Upper lobe of left lung (tissue), 6 donors: ENCODE measurements at regions not wholly inside any gene's neighbourhood (a gene's known extent, or its start where the extent isn't known, plus 50 kb on each side); places are given as distances from the start of the nearest gene placed in this dataset.
A peak's percentile ranks its signal among the peaks of the same experiment; 100 is the strongest.

ENCODE experiments used
- ATAC-seq, 2 donors: fragments of 200-7000 bp; cut with Tn5 transposase; one replicate each; pipeline ENCODE4 v1.9.1; 2022; ENCODE audit warnings: mild to moderate bottlenecking in 2 of 2, moderate library complexity in 2 of 2; ENCODE audit not compliant: low FRiP score in 2 of 2
- DNase-seq, 2 donors: peaks; one replicate each; pipeline ENCODE4 v3.0.0-alpha.2; 2019 to 2020
- H3K27ac ChIP-seq, 4 donors: fragments of 200-600 bp; sonication (generic); one replicate each; pipeline ENCODE4 v1.5.1; 2016 to 2019
- H3K27me3 ChIP-seq, 4 donors: fragments of 200-600 bp; sonication (generic); one replicate each; pipeline ENCODE4 v1.5.1; 2017 to 2019
- H3K36me3 ChIP-seq, 4 donors: fragments of 200-600 bp; sonication (generic); one replicate each; pipeline ENCODE4 v1.5.1; 2016 to 2019
- H3K4me1 ChIP-seq, 4 donors: fragments of 200-600 bp; sonication (generic); one replicate each; pipeline ENCODE4 v1.5.1; 2018 to 2019
- H3K4me3 ChIP-seq, 4 donors: fragments of 200-600 bp; sonication (generic); one replicate each; pipeline ENCODE4 v1.5.1; 2017 to 2019; ENCODE audit warnings: mild to moderate bottlenecking in 2 of 4, moderate library complexity in 1 of 4
- H3K9me3 ChIP-seq, 4 donors: fragments of 200-600 bp; sonication (generic); one replicate each; pipeline ENCODE4 v1.5.1; 2018 to 2019
- CTCF ChIP-seq, 6 experiments: fragments of 450-650 bp in 4 of 6; fragments of 200-600 bp in 2 of 6; sonication (generic) in 2 of 6; IDR thresholded peaks; one replicate each; pipeline ENCODE4 v1.5.1; 2016 to 2019; ENCODE audit warnings: antibody characterized with exemption in 6 of 6
- EP300 ChIP-seq, 4 donors: sonication (generic); formaldehyde crosslinking; IDR thresholded peaks; one replicate each; pipeline ENCODE4 v1.5.1; 2017; ENCODE audit warnings: antibody characterized with exemption in 4 of 4, control low read depth in 2 of 4
- POLR2A ChIP-seq, 4 donors: fragments of 450-650 bp; IDR thresholded peaks; one replicate each; pipeline ENCODE4 v1.5.1; 2016 to 2017; ENCODE audit warnings: antibody characterized with exemption in 4 of 4, mild to moderate bottlenecking in 2 of 4
- POLR2AphosphoS5 ChIP-seq, 2 donors: sonication (generic); formaldehyde crosslinking; IDR thresholded peaks; one replicate each; pipeline ENCODE4 v1.5.1; 2017; ENCODE audit warnings: antibody characterized with exemption in 2 of 2
- WGBS, 2 donors: methylation state at CpG; one replicate each; pipeline ENCODE4 v1.1.5; 2017 to 2018; 5-methylcytosine and 5-hydroxymethylcytosine counted together
- donor health status: DM: no; HTN: no; CAD: no; lungs with moderate emphysema.
- donor health status: DM: no; HTN: yes; CAD: no; lungs with severe emphysema.

GRCh38 chr3:15973414-15973813 is 175.6 kb upstream of the ANKRD28 start:
- DNase-seq (no peak), ATAC-seq (no peak)
- Histone ChIP-seq H3K27me3 (no peaks in the 10 kb centered on the region), H3K4me1 (no peaks in the 10 kb centered on the region), H3K9me3 (no peaks in the 10 kb centered on the region), H3K4me3 (no peak overlapping the region), H3K27ac (no peak overlapping the region), H3K36me3 (no peaks in the 10 kb centered on the region)
- TF ChIP-seq EP300 (IDR thresholded peaks at IDR 0.05) (no peak), POLR2A (IDR thresholded peaks at IDR 0.05) (no peak), POLR2AphosphoS5 (IDR thresholded peaks at IDR 0.05) (no peak), CTCF (IDR thresholded peaks at IDR 0.05) (no peak)
- WGBS, 2 donors = 91 to 96% methylated on average over 7 to 8 of the region's 8 CpGs

- Histone ChIP-seq H3K9me3 (no peaks in the 10 kb centered on the region), H3K27me3 (no peaks in the 10 kb centered on the region), H3K27ac (no peak overlapping the region), H3K36me3 (no peaks in the 10 kb centered on the region), H3K4me3 (no peak overlapping the region), H3K4me1 (no peaks in the 10 kb centered on the region)
- ATAC-seq (peak in 1 of 2 donors; percentile 35), DNase-seq (no peak)
- no peak for TF ChIP-seq CTCF (IDR thresholded peaks at IDR 0.05)
- no peak for TF ChIP-seq EP300 (IDR thresholded peaks at IDR 0.05)
- no peak for TF ChIP-seq POLR2AphosphoS5 (IDR thresholded peaks at IDR 0.05)
- TF ChIP-seq POLR2A (IDR thresholded peaks at IDR 0.05) = no peak
- WGBS, 2 donors = 67 to 79% methylated on average over 1 of the region's 1 CpG
These were observed 176.2 kb upstream of the ANKRD28 start for GRCh38 chr3:15973940-15974339.

GRCh38 chr3:15974647-15975046 is 176.9 kb upstream of the ANKRD28 start:
- Histone ChIP-seq H3K27me3 (no peaks in the 10 kb centered on the region), H3K9me3 (no peaks in the 10 kb centered on the region), H3K4me1 (no peaks in the 10 kb centered on the region), H3K36me3 (no peaks in the 10 kb centered on the region), H3K4me3 (no peak overlapping the region), H3K27ac (no peak overlapping the region)
- peak in 1 of 2 donors; percentile 11 for ATAC-seq
- WGBS, 2 donors = 25 to 31% methylated on average over 6 of the region's 6 CpGs
- no peak for DNase-seq
- TF ChIP-seq POLR2A (IDR thresholded peaks at IDR 0.05) (no peak), CTCF (IDR thresholded peaks at IDR 0.05) (no peak), POLR2AphosphoS5 (IDR thresholded peaks at IDR 0.05) (no peak), EP300 (IDR thresholded peaks at IDR 0.05) (no peak)

- no peak for ATAC-seq
- TF ChIP-seq EP300 (IDR thresholded peaks at IDR 0.05) = no peak
- TF ChIP-seq CTCF (IDR thresholded peaks at IDR 0.05) = no peak
- H3K36me3 ChIP-seq = no peaks in the 10 kb centered on the region
These were observed 178.7 kb upstream of the ANKRD28 start for GRCh38 chr3:15976524-15976923.

GRCh38 chr3:15977090-15977489 is 179.3 kb upstream of the ANKRD28 start:
- no peaks in the 10 kb centered on the region for H3K4me1 ChIP-seq
- no peaks in the 10 kb centered on the region for H3K9me3 ChIP-seq
- no peak for TF ChIP-seq POLR2A (IDR thresholded peaks at IDR 0.05)
- no peak for TF ChIP-seq POLR2AphosphoS5 (IDR thresholded peaks at IDR 0.05)
- no peak for TF ChIP-seq CTCF (IDR thresholded peaks at IDR 0.05)
- no peak for TF ChIP-seq EP300 (IDR thresholded peaks at IDR 0.05)
- ATAC-seq = no peak
- no peaks in the 10 kb centered on the region for H3K27me3 ChIP-seq
- DNase-seq = no peak
- H3K36me3 ChIP-seq = no peaks in the 10 kb centered on the region
- no peak overlapping the region for H3K4me3 ChIP-seq
- no peak overlapping the region for H3K27ac ChIP-seq
- WGBS, 2 donors = 84 to 88% methylated on average over 1 of the region's 1 CpG

More at GRCh38 chr3:15976524-15976923, 178.7 kb upstream of the ANKRD28 start:
- 53 to 88% methylated on average over 1 to 2 of the region's 2 CpGs for WGBS, 2 donors
- H3K9me3 ChIP-seq = no peaks in the 10 kb centered on the region
- no peak for DNase-seq
- H3K27ac ChIP-seq = no peak overlapping the region
- no peaks in the 10 kb centered on the region for H3K27me3 ChIP-seq
- H3K4me1 ChIP-seq = no peaks in the 10 kb centered on the region
- no peak overlapping the region for H3K4me3 ChIP-seq
